Fibroblast of pulmonary artery (primary cell): ENCODE measurements at regions not wholly inside any gene's neighbourhood (a gene's known extent, or its start where the extent isn't known, plus 50 kb on each side); places are given as distances from the start of the nearest gene placed in this dataset.

ENCODE experiments used
- DNase-seq: peaks from one replicate; pipeline ENCODE4 v3.0.0-alpha.2; 2010; ENCODE audit warnings: low read depth
- H3K4me3 ChIP-seq: replicated peaks from 2 replicates; pipeline ENCODE4 v1.5.1; 2011; ENCODE audit warnings: low read depth, mild to moderate bottlenecking, control low read depth, low read length, moderate library complexity
- CTCF ChIP-seq: IDR thresholded peaks from 2 replicates; pipeline ENCODE4 v1.5.1; 2011; ENCODE audit warnings: mild to moderate bottlenecking, control low read depth, low read length, inconsistent platforms; ENCODE audit errors: missing control alignments

GRCh38 chr5:120254385-120254784 is 209.7 kb upstream of the PRR16 start:
- peak; percentile 6 for DNase-seq
- no peak for TF ChIP-seq CTCF
- no peak overlapping the region for H3K4me3 ChIP-seq

DNA sequence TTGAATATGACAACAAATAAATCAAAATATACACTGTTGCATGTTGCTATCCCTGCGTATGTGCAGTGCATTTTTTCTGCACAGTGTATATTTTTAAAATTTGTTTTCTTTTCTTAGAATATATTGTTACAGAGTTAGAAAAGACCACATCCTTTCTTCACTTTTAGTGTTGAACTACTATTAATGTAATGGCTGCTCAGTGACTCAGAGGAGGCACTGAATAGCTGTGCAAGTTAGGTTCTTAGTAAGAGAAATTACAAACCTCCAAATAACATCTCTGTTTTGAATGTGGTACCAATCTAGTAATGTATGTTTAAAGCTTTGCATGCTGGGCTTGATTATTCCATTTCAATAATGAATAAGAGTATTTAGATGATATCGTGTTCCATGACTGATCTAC is 208.9 kb upstream of the PRR16 start:
- no peak for DNase-seq
- TF ChIP-seq CTCF = no peak
- no peak overlapping the region for H3K4me3 ChIP-seq

DNA sequence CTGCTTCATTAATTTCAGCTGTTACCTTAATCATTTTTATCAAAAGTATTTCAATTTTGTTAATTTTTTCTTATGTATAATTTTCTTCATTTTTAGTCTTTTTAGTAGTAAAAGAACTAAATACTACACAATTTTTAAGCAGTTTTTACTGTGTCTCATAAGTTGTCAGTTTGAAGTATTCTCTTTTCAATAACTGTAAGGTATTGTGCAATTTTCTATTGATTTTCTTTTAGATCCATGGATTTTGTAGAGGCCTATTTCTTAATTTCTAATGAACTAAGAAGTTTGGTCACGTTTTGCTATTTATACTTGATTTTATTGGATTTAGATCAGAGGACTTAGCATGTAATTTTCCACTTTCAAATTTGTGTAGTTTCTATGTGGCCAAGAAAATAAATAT is 207.7 kb upstream of the PRR16 start:
- no peak for TF ChIP-seq CTCF

DNA sequence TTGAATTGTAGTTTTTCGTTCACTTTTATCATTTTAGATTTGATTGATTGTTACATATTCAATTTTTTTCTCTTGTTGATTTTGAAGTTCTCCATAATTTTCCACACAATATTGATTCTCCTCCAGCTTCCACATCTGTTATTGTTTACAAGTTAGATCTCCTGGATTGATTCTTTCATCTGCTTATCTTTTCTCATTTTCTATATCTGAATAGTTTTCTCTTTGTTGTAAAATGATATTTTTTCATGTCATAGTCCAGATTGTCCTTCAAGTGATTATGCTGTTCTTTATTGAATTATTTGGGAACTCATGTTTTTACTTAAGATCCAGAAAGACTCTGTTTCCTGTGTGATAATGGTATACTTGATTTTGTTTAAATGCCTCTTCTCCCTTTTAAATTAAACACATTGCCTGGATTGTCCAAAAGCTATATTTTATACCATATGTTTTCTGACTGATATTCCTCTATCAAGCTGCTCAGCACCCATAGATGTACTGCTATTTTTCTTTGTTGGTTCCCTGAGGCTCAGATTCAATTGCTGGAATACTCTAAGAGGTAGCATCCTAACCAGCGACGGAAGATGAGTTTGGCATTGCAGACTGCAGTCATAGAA is 206.6 kb upstream of the PRR16 start:
- no peak overlapping the region for H3K4me3 ChIP-seq
- no peak for DNase-seq
- TF ChIP-seq CTCF = no peak

More for the DNA sequence above, 207.7 kb upstream of the PRR16 start:
- no peak for DNase-seq
- no peak overlapping the region for H3K4me3 ChIP-seq

DNA sequence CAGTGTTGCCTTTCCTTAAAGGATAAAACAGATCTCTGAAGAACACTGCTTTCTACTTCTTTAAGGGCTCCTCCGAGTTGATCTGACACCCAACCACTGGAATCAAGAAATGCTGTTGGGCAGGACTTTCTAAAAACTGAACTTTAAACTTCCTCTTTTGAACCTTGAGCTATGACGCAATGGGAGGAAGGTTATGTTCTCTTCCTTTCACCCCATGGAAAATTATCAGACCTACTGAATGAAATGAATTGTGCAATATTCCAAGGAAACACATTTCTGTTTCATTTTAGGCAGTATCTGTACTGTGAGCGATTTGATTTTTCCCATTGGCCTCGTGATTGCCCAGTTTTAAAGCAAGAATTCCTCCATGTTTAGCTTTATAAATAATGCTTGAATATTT is 206.0 kb upstream of the PRR16 start:
- DNase-seq = peak; percentile 61
- no peak for TF ChIP-seq CTCF
- H3K4me3 ChIP-seq = no peak overlapping the region

- no peak for TF ChIP-seq CTCF
- no peak for DNase-seq
Observed at GRCh38 chr5:120260651-120261050, 203.4 kb upstream of the PRR16 start.

GRCh38 chr5:120270498-120270897 is 193.6 kb upstream of the PRR16 start:
- no peak for TF ChIP-seq CTCF
- H3K4me3 ChIP-seq = no peak overlapping the region
- DNase-seq = no peak

More at GRCh38 chr5:120260651-120261050, 203.4 kb upstream of the PRR16 start:
- H3K4me3 ChIP-seq = no peak overlapping the region
